Activated T-cell treated with anti-CD3 and anti-CD28 coated beads for 4 hours (primary cell): ENCODE measurements at regions not wholly inside any gene's neighbourhood (a gene's known extent, or its start where the extent isn't known, plus 50 kb on each side); places are given as distances from the start of the nearest gene placed in this dataset.
"Not testable (repeated sequence)": the region's sequence is repeated elsewhere in the genome, so short reads cannot be mapped to it uniquely, and the experiment has no call there.

ENCODE experiments used
- DNase-seq: peaks from one replicate; pipeline ENCODE4 v3.0.0-alpha.2; 2020

- no peak for DNase-seq
Measured at GRCh38 chr2:12484536-12485115, 232.1 kb upstream of the TRIB2 start.

GRCh38 chr2:12486205-12487118 is 230.3 kb upstream of the TRIB2 start:
- no peak for DNase-seq

- no peak for DNase-seq
Measured at GRCh38 chr2:12487253-12488004, 229.3 kb upstream of the TRIB2 start.

- peak; percentile 31 for DNase-seq
Measured at GRCh38 chr2:12488352-12489318, 228.1 kb upstream of the TRIB2 start.

- DNase-seq = no peak
Measured at GRCh38 chr2:12490641-12491040, 226.1 kb upstream of the TRIB2 start.

GRCh38 chr2:12492360-12492759 is 224.4 kb upstream of the TRIB2 start:
- not testable (repeated sequence) for DNase-seq

GRCh38 chr2:12493031-12493513 is 223.7 kb upstream of the TRIB2 start:
- DNase-seq = no peak

GRCh38 chr2:12495247-12495868 is 221.4 kb upstream of the TRIB2 start:
- no peak for DNase-seq

- DNase-seq = no peak
Measured at GRCh38 chr2:12498286-12498685, 218.4 kb upstream of the TRIB2 start.

- DNase-seq = no peak
Measured at GRCh38 chr2:12498704-12499103, 218.0 kb upstream of the TRIB2 start.

- DNase-seq = no peak
Measured at GRCh38 chr2:12500899-12501298, 215.8 kb upstream of the TRIB2 start.

GRCh38 chr2:12501469-12502158 is 215.1 kb upstream of the TRIB2 start:
- DNase-seq = peak; percentile 56

GRCh38 chr2:12502759-12503158 is 214.0 kb upstream of the TRIB2 start:
- DNase-seq = peak; percentile 36

- DNase-seq = no peak
Measured at GRCh38 chr2:12504443-12504842, 212.3 kb upstream of the TRIB2 start.

GRCh38 chr2:12506846-12507245 is 209.9 kb upstream of the TRIB2 start:
- no peak for DNase-seq

GRCh38 chr2:12507295-12507694 is 209.4 kb upstream of the TRIB2 start:
- DNase-seq = peak; percentile 67

- DNase-seq = no peak
Measured at GRCh38 chr2:12510070-12510469, 206.7 kb upstream of the TRIB2 start.

- DNase-seq = no peak
Measured at GRCh38 chr2:12513339-12513738, 203.4 kb upstream of the TRIB2 start.

GRCh38 chr2:12514168-12514567 is 202.6 kb upstream of the TRIB2 start:
- DNase-seq = no peak

- DNase-seq = no peak
Measured at GRCh38 chr2:12514631-12515437, 201.9 kb upstream of the TRIB2 start.
